IPS-NIHi11 (cell line): ENCODE measurements at regions not wholly inside any gene's neighbourhood (a gene's known extent, or its start where the extent isn't known, plus 50 kb on each side); places are given as distances from the start of the nearest gene placed in this dataset.
"Not testable (repeated sequence)": the region's sequence is repeated elsewhere in the genome, so short reads cannot be mapped to it uniquely, and the experiment has no call there.

Experiments
- DNase-seq: peaks from one replicate; pipeline ENCODE4 v3.0.0; 2012; ENCODE audit warnings: mixed read lengths, low spot score

DNA sequence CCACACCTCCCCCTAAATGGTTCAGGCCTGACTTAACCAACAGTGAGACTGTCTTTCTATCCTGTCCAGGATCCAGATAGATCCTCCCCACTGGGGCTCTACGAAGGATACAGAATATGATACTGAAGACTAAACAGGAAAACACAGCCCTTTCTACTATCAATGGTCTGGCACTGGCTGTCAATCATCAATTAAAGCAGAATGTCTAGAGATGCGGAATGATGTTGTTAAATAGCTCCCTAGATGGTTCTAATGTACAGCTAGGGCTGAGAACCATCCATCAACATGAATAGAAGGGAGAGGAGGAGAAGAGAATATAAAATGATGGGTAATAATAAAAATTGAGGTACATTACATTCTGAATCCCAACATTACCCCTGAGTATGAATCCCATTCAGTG, 314.3 kb upstream of the CELF2 start:
- DNase-seq: no peak

DNA sequence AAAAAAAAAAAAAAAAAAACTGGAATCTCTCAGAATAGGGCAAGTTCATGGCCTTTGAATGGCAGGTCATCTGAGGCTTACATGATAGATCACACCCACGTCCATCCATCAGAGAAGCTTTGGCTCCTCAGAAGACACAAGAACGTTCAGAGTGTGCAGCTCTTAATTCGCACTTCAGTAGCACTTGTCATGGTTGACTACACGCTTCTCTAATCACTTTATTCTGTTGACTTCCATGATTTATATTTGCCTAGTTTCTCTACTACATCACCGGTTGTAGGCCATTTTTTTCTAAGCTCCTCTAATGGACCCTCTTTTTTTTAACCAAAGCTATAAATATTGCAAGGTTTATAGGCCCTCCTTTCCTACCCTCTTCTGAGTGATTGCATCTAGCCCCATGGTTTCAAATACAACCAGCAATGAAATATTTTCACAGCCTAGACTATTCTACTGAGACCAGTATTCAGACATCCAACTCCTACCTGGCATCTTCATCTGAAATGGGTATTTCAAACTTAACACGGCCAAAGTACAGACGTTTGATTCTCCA, 305.4 kb upstream of the CELF2 start:
- DNase-seq: no peak

DNA sequence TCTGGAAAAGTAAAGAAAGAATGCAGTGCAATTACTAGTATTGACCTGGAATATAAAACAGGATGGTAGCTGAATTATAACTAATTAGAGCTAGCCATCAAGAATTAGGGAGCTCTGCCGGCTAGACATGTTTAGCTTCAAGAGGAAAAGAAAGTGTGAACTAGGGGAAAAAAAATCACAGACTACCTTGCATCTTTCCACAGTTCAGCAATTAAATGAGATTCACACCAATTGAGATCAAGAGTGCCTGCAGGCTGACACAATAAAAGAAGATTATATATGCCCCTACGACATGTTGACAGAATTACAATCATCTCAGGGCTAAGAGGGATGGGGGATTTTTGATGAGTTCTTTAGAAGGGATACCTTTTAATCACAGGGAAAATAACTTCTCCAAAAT, 303.3 kb upstream of the CELF2 start:
- DNase-seq: no peak

DNA sequence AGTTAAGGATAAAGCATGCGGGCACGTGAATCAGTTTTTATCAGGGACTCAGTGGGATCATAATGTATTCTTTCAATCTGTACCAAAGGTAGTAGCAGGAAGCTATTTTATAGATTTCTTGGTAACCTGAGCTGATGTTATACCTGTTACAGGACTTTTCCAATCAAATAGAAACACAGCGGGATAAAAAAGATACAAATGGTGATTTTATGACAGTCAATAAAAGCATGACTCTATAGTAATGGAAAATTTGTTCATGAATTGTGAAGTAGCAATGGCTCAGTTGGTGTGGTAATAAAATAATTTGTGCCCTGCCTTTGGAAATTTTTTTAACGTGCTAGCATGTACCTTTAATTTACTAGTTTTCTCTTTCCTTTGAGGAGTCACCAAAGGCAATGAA, 300.7 kb upstream of the CELF2 start:
- DNase-seq: no peak

DNA sequence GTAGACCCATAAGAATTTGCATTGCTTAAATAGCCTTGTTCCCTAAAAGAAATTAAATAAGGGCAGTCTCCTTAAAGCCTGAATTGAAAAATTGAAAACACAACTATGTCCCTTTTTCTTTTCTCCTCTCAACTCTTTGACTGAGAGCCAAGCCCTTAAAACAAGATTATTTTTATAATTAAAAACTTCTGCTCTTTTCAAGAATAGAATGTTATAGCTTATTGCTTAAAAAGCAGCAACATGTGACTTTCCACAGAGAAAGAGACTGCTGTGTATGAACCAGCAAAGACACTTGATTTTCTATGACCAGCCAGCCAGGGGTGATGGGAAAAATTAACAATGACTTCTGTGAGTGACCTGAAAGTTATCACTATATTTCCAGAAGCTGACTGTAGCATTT, 295.2 kb upstream of the CELF2 start:
- DNase-seq: no peak

DNA sequence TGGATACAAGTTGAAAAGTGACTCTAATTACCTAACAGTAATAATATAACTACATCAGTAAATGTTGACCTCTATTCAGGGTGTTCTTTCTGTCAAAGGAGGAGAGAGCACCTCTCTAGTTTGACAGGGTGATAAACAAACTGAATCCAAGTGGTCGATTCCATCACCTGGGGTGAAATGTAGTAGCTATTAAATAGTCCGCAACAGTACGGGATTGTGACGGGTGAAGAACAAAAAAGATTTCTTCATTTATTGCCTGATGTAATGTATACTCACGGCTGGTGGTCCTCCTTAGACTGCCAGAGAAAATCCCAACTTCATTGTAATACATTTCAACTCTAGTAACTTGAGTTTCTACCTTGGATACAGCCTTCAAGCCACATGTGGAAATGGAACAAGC, 292.5 kb upstream of the CELF2 start:
- DNase-seq: no peak

DNA sequence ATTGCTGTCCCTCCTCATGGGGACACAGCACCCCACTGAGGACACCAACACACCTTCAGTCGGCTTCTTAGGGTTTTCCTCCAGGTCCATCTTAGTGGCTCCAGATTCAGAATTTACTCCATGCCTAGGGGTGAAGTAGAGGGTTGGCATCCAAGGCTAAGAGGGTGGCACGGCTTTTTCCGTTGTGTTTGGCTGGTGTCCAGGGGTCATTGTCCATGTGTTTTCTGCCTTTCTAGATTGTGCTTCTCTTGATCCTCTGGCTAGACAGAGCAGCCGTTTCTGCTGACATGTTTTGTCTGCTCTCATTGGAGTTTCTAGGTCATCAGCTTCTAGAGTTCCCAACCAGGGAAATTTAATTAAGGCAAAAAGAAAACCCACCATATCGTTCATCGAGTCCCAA, 291.6 kb upstream of the CELF2 start:
- no peak for DNase-seq

DNA sequence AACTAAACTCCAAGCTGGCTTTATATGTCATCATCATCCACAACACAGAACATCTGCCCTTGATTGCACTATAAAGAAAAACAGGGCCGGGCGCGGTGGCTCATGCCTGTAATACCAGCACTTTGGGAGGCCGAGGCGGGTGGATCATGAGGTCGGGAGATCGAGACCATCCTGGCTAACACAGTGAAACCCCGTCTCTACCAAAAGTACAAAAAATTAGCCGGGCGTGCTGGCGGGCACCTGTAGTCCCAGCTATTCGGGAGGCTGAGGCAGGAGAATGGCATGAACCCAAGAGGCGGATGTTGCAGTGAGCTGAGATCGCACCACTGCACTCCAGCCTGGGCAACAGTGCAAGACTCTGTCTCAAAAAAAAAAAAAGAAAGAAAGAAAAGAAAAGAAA, 290.3 kb upstream of the CELF2 start:
- not testable (repeated sequence) for DNase-seq

DNA sequence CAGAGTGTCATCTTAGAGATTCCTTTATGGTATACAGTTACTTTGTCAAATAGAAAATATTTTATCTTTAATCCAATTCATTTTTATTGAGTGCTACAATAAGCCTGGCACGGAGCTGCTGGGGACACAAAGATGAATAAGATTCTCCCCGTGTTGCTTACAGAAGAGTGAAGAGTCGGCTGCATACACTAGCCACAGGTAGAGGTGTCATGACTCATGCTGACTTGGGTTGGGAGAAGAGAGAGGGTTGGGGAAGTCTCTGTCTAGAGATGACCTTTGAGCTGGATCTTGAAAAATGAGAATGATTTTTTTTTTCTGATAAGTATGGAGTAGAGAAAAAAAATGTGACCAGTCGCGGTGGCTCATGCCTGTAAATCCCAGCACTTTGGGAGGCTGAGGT, 289.9 kb upstream of the CELF2 start:
- DNase-seq: no peak

DNA sequence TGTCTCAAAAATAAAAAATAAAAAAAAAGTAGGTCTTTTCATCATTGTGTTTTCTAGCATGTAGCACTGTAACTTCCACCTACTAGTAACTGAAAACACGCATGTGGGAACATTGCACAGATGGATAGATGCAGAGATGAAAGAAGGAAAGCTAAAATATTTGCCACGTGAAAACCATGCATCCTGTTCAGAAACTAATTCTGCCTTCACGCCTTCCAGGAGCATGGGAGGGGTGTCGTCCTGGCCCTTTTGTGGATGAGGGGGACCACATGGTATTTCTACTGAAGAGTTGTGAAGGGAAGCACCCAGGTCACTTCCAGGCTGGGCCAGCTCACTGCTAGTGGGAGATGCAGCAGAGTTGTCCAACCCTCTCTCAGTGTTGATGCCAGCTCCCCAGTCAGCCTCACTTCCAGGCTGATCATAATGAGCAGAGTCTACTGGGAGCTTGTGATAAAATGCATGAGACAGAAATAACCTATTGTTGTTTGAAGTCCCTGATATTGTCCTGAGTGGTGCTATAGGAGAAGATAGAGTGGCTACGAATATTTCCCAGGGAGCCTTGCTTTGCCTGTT, 287.1 kb upstream of the CELF2 start:
- DNase-seq: no peak

DNA sequence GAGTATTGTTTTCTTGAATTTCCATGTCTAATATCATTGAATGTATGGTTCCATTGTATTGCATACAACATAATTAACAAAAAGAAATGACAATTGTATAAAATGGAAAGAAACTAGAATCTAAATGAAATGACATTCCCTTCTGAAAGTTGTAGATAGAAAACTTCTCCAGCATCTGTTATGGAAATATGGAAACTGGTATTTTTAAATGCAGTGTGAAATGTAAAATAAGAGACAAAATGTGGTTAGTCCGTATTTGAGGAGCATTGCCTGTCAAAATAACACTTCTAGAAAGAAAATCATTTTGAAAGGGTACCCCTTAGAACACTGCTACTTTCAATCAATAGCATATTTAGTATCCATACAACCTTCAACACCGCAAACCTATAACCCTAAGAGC, 286.3 kb upstream of the CELF2 start:
- no peak for DNase-seq

DNA sequence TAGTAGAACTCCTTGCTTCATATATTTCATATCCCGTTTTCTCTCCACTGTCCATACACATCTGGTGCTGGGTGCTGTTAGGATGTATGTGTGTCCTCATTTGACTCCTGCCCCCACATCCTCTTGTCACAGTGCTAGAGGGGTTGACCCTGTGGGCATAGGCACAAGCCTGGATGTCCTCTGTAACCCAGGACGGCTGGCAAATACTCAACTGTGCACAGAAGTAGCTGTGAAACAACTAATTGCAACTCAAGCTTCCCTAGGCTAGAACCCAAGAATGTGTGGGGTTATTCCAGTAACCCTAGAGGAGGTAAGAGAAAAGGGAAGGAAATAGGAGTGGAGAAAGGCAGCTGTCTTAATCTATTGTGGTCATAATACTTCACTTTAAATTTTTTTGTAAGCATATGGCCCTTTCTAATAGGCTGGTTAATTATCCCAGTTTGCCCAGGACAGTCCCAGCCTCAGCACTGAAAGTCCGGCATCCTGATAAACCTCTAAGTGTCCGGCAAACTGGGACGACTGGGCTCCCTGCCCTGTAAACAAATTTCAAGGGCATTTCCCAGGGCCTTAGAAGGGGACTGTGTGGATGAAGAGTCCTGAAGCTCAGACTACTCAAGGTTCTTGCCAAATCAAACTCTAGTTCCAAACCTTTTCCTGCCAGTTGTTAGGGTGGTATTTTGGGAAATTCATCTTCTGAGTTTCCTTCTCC, 283.2 kb upstream of the CELF2 start:
- no peak for DNase-seq

DNA sequence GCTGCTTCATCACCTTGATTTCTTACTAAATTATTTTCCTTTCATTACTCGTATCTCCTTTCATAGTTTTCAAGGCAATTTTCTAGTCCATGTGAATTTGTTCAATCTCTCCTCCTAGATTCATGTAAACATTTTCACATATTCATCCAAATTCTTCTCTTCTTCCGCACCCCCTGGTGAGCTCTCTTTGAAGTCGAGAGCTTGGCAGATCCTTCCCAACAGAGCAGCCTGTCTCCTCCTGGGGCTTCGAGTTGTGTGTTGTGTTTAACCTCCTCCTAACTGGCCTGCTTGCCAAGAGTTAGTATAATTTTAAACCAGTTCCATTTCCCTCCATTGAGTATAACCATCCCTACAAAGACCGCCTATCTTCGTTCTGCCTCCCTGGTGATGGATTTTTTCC, 272.4 kb upstream of the CELF2 start:
- no peak for DNase-seq

DNA sequence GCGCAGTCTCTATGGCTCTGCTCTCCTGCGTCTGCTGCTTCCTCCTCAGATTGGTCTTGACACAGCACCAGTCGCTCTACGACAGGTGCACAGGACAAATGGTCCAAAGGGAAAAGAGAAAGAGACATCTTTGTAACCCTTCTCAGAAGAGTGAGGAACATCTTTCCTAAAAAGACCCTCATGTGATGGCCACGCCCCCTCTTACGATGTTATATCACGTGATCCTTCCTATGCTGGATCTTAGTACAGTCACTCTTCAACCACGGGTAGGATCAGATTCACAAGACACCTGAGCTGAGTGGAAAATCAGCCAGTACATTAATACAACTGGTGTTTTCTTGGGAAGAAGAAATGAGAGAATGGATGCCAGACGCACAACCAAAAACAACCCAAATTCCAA, 262.2 kb upstream of the CELF2 start:
- DNase-seq: no peak

DNA sequence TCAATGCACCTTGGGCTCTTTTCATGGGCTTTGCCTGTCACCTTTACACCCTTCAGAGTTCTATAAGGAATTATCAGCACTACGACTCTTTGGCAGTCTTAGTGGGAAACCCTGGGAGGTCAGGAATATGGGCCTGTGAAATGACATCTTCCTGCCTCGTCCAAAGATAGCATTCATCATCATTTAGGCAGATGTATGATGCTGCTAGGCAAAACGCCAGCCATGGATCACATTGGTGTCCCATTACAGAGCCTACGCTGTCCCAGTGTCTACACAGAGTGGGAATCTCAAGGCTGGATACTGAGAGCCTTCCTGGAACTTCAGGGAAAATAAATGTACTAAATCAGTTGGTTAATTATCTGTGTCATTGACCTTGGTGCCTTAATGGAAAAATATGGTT, 259.4 kb upstream of the CELF2 start:
- no peak for DNase-seq

DNA sequence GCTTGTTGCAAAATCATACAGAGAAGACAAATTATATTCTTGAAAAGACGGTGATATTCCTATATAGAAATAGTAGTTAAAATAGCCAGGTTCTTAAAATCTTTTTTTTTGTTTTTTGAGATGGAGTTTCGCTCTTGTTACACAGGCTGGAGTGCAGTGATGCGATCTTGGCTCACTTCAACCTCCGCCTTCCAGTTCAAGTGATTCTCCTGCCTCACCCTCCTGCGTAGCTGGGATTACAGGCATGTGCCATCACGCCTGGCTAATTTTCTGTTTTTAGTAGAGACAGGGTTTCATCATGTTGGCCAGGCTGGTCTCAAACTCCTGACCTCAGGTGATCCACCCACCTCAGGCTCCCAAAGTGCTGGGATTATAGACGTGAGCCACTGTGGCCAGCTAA, 257.9 kb upstream of the CELF2 start:
- not testable (repeated sequence) for DNase-seq

DNA sequence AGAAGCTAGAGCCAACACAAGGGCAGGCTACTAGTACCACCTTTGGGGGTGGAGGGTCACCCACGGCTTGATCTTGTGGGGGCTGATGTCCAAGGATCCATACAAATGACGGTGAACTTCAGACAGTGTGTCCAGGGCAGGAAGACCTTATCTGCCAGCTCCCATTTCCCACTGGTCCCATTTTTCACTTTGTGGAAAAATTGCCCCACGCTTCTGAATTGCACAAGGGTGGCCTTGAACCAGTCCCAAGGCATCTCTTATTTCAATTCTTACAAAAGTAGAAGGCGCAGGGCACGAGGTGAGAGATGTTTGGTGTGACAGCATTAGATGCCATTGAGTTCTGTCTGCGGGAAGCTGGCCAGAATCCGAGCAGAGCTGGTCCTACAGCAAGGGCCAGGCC, 252.7 kb upstream of the CELF2 start:
- no peak for DNase-seq

DNA sequence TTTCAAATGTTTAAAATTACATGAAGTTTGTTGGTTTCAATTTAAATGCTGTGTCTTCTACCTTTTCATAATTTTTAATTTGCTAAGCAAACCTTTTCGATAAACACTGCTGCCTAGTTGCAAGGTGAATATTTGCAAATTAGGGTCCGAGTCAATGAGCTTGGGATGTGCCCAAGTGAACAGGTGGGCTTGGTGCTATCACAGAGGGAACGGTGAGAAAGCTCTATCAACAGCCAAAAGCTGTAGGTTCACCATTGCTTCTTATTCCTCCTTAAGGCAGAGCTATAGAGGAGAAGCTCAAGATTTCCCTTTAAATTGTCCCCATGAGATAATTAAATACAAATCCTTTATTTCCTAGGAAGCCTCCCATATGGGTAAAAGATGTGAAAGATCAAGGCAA, 245.3 kb upstream of the CELF2 start:
- DNase-seq: no peak

DNA sequence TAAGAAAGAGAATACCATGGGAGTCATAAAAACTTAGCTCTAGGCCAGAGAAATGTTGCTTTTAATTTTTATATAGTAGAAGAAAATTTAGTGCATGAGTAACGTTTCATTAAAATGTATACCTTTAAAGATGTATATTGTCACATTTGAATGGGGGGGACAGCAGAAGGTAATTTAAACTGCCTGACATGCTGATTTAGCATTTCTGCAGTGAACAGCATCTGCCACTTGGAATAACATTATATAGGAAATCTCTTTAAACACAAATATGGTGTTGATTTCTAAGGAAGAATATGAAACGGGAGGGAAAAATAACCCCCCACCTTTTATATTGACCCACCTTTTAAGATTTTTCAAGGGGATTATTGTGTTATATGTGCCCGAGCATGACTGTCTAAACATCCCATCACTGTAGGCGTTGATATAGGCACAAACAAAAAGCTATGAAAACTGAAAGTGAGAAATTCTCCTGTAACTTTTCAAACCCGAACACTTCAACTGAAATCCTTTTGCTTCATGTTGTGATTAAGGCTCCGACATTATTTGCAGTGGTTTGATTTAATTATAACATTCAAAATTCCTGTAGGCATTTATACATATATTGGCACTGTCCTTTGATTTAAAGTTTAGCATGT, 244.7 kb upstream of the CELF2 start:
- no peak for DNase-seq

DNA sequence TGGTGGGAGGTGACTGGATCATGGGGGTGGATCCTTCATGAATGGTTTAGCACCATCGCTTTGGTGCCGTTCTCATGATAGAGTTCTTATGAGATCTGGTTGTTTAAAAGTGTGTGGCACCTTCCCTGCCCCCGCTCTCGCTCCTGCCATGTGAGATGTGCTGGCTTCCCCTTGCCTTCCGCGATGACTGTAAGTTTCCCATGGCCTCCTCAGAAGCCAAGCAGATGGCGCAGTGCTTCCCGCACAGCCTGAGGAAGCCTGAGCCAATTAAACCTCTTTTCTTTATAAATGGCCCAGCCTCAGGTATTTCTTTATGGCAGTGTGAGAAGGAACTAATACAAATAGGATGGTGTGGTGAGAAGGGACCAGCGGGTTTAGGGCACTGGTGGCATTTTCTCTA, 243.3 kb upstream of the CELF2 start:
- DNase-seq: no peak

DNA sequence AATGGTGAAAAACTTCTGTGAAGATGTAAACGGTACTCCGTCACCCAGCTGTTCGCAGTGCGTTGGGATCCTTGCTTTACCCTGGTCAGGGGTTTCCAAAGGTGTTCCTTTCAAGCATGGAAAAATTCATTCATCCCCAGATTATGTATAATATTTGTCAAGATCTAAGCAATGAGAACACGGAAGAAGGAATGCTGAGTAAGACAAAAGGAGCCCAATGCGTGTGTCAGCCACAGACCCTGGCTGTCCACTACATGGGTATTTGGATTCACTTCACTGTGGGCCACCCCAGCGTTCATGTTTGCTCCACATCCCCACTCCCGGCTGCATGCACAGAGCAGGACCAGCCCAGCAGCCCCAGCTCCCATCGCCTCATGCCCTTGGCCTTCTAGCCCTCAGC, 241.3 kb upstream of the CELF2 start:
- DNase-seq: no peak

DNA sequence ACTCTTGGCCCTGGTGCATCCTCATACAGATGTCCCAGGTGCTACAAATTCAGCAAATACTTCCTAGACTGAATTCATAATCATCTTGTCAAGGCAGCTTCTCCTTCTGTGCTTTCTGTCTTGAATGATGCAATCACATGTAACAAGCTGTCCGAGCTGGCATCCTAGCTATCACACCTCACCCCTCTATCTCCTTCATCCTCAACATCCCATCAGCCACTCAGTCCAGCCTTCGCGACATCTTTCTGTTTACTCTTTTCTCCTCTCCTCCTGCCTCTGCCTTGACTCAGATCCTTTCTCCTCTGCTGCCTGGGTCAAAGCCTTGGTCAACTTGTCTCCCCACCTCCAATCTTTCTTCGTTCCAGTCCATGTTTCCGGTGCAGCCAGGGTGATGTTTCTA, 240.4 kb upstream of the CELF2 start:
- no peak for DNase-seq

DNA sequence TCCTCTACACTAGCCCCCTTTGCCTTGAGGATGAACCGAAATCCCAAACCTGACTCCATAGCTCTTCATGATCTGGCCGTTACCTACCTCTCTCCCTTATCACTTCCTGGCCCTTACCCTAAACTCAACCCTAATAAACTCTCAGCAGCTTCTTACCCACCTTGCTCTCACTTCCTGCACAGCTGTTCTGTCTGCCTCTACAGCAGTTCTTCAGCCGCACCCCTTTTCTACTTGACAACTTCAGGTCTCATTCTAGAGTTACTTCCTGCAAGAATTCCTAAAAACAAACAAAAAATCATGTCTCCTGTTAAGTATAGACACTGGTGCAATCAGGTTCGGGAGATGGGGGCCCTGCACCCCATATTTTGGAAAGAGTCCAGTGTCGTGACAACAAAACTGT, 239.9 kb upstream of the CELF2 start:
- DNase-seq: no peak

DNA sequence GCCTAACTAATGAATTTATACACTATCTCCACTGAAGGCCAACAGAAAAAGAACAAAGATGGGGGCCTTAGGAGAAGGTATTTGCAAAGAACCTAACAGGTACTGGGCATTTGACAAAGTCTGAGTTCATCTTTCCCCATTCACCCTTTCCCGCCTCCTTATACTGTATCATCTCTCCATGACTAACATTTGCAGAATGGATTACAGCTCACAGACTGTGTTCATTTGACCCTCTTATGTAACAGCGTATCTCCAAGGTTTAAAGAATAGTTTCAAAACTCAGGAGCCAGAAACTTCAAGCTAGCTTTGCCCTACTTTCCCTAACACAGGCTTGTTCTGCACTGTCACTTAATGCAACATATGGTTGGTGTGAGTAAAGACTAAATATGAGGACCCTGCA, 238.7 kb upstream of the CELF2 start:
- DNase-seq: no peak
